ENCODE measurements at regions not wholly inside any gene's neighbourhood (a gene's known extent, or its start where the extent isn't known, plus 50 kb on each side); places are given as distances from the start of the nearest gene placed in this dataset.

GRCh38 chr12:87801860-87802720 is 227.1 kb downstream of the C12orf50 start:
- Histone ChIP-seq H3K36me3 (ENCODE audit: insufficient read depth, low read length) (no peaks in the 10 kb centered on the region), H3K9me2 (ENCODE audit: low read depth, low read length) (no peaks in the 10 kb centered on the region), H3K9ac (ENCODE audit: low read length) (no peak overlapping the region), H3K27ac (ENCODE audit: low read depth, low read length, poor library complexity, severe bottlenecking) (no peak overlapping the region), H3K4me1 (ENCODE audit: insufficient read depth, low read length, severe bottlenecking) (no peaks in the 10 kb centered on the region), H3K9me3 (ENCODE audit: low read length) (no peaks in the 10 kb centered on the region), H2AFZ (ENCODE audit: low read length) (no peak overlapping the region), H3K4me3 (ENCODE audit: low read depth, low read length, poor library complexity, severe bottlenecking) (no peak overlapping the region), H4K20me1 (ENCODE audit: insufficient read depth, low read length) (no peaks in the 10 kb centered on the region), H3F3A (ENCODE audit: insufficient read depth, low read length) (no peaks in the 10 kb centered on the region), H3K27me3 (ENCODE audit: insufficient read depth, low read length) (no peaks in the 10 kb centered on the region), H3K4me2 (ENCODE audit: low read length) (no peak overlapping the region), H3K79me2 (ENCODE audit: insufficient read depth, low read length) (no peaks in the 10 kb centered on the region)
- TF ChIP-seq EZH2 (IDR thresholded peaks at IDR 0.05; ENCODE audit: borderline replicate concordance, low read length): no peak
- TF ChIP-seq, protein P1, sequence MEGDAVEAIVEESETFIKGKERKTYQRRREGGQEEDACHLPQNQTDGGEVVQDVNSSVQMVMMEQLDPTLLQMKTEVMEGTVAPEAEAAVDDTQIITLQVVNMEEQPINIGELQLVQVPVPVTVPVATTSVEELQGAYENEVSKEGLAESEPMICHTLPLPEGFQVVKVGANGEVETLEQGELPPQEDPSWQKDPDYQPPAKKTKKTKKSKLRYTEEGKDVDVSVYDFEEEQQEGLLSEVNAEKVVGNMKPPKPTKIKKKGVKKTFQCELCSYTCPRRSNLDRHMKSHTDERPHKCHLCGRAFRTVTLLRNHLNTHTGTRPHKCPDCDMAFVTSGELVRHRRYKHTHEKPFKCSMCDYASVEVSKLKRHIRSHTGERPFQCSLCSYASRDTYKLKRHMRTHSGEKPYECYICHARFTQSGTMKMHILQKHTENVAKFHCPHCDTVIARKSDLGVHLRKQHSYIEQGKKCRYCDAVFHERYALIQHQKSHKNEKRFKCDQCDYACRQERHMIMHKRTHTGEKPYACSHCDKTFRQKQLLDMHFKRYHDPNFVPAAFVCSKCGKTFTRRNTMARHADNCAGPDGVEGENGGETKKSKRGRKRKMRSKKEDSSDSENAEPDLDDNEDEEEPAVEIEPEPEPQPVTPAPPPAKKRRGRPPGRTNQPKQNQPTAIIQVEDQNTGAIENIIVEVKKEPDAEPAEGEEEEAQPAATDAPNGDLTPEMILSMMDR (IDR thresholded peaks at IDR 0.05; ENCODE audit: low read length): no peak

GRCh38 chr12:87796961-87797516 is 232.2 kb downstream of the C12orf50 start:
- Histone ChIP-seq H2AFZ (ENCODE audit: low read length) (no peak overlapping the region), H3K27ac (ENCODE audit: low read depth, low read length, poor library complexity, severe bottlenecking) (no peak overlapping the region), H3K27me3 (ENCODE audit: insufficient read depth, low read length) (no peaks in the 10 kb centered on the region), H4K20me1 (ENCODE audit: insufficient read depth, low read length) (no peaks in the 10 kb centered on the region), H3K4me3 (ENCODE audit: low read depth, low read length, poor library complexity, severe bottlenecking) (no peak overlapping the region), H3K9me3 (ENCODE audit: low read length) (no peaks in the 10 kb centered on the region), H3K9ac (ENCODE audit: low read length) (no peak overlapping the region), H3K79me2 (ENCODE audit: insufficient read depth, low read length) (no peaks in the 10 kb centered on the region), H3K4me2 (ENCODE audit: low read length) (no peak overlapping the region), H3K4me1 (ENCODE audit: insufficient read depth, low read length, severe bottlenecking) (no peaks in the 10 kb centered on the region), H3K9me2 (ENCODE audit: low read depth, low read length) (no peaks in the 10 kb centered on the region), H3K36me3 (ENCODE audit: insufficient read depth, low read length) (no peaks in the 10 kb centered on the region), H3F3A (ENCODE audit: insufficient read depth, low read length) (no peaks in the 10 kb centered on the region)
- no peak for TF ChIP-seq EZH2 (IDR thresholded peaks at IDR 0.05; ENCODE audit: borderline replicate concordance, low read length)
- TF ChIP-seq, protein P1 (IDR thresholded peaks at IDR 0.05; ENCODE audit: low read length): no peak

DNA sequence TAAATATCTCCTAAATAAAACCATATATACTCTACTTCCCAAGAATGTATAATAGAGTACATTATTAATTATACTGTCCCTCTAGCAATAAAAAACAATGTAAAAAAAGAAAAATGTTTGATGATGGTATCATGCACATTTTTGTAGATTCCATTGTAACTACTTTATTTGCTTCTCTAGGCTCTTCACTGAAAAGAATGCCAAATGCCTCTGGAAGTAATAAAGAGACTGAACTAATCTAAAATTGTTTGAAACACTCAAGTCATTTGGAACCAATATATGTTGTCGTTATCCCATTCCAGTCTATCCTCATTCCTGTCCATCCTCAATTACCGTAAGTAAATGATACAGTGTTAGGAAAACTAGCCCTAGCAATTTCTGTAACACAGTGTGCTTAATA is 233.6 kb downstream of the C12orf50 start:
- Histone ChIP-seq H3K79me2 (ENCODE audit: insufficient read depth, low read length) (no peaks in the 10 kb centered on the region), H3K9me3 (ENCODE audit: low read length) (no peaks in the 10 kb centered on the region), H3K9me2 (ENCODE audit: low read depth, low read length) (no peaks in the 10 kb centered on the region), H3K4me1 (ENCODE audit: insufficient read depth, low read length, severe bottlenecking) (no peaks in the 10 kb centered on the region), H3K27me3 (ENCODE audit: insufficient read depth, low read length) (no peaks in the 10 kb centered on the region), H3F3A (ENCODE audit: insufficient read depth, low read length) (no peaks in the 10 kb centered on the region), H4K20me1 (ENCODE audit: insufficient read depth, low read length) (no peaks in the 10 kb centered on the region), H3K4me2 (ENCODE audit: low read length) (no peak overlapping the region), H3K27ac (ENCODE audit: low read depth, low read length, poor library complexity, severe bottlenecking) (no peak overlapping the region), H3K4me3 (ENCODE audit: low read depth, low read length, poor library complexity, severe bottlenecking) (no peak overlapping the region), H3K36me3 (ENCODE audit: insufficient read depth, low read length) (no peaks in the 10 kb centered on the region), H2AFZ (ENCODE audit: low read length) (no peak overlapping the region), H3K9ac (ENCODE audit: low read length) (no peak overlapping the region)
- TF ChIP-seq, protein P1 (IDR thresholded peaks at IDR 0.05; ENCODE audit: low read length): no peak
- no peak for TF ChIP-seq EZH2 (IDR thresholded peaks at IDR 0.05; ENCODE audit: borderline replicate concordance, low read length)

All from OCI-LY1 (cell line).